Left ventricle myocardium inferior (tissue), 1 donor: ENCODE measurements at regions not wholly inside any gene's neighbourhood (a gene's known extent, or its start where the extent isn't known, plus 50 kb on each side); places are given as distances from the start of the nearest gene placed in this dataset.

Source experiments
- DNase-seq: peaks from one replicate; pipeline ENCODE4 v3.0.0-alpha.2; 2020
- H3K27ac ChIP-seq: fragments of 200-600 bp; replicated peaks from 2 replicates; pipeline ENCODE4 v1.8.0; 2021
- H3K27me3 ChIP-seq: fragments of 200-600 bp; 2 replicates; pipeline ENCODE4 v1.8.0; 2021; ENCODE audit warnings: low read depth
- H3K36me3 ChIP-seq: fragments of 200-600 bp; 2 replicates; pipeline ENCODE4 v1.8.0; 2021
- H3K4me1 ChIP-seq: fragments of 200-600 bp; 2 replicates; pipeline ENCODE4 v1.8.0; 2021
- H3K4me3 ChIP-seq: fragments of 200-600 bp; 2 replicates; pipeline ENCODE4 v1.8.0; 2021; ENCODE audit warnings: mild to moderate bottlenecking, moderate library complexity
- H3K9me3 ChIP-seq: fragments of 200-600 bp; replicated peaks from 2 replicates; pipeline ENCODE4 v1.8.0; 2021
- CTCF ChIP-seq: fragments of 200-600 bp; IDR thresholded peaks from 2 replicates; pipeline ENCODE4 v1.8.0; 2021; ENCODE audit warnings: antibody characterized with exemption, mild to moderate bottlenecking, borderline replicate concordance
- intact Hi-C: fragments of 100-400 bp; cut with micrococcal nuclease; formaldehyde crosslinking; loops from one replicate; pipeline ENCODE4 v1.11.0; 2022
- donor health status: DM: no; HTN: yes; CAD: no; lungs with severe emphysema.

- no peak overlapping the region for H3K4me3 ChIP-seq
- DNase-seq, result no peak
- no peak for TF ChIP-seq CTCF
- no peaks in the 10 kb centered on the region for H3K4me1 ChIP-seq
- intact Hi-C loops, result no loop called here
- no peaks in the 10 kb centered on the region for H3K27me3 ChIP-seq
- no peaks in the 10 kb centered on the region for H3K36me3 ChIP-seq
- no peak overlapping the region for H3K27ac ChIP-seq
- no peaks in the 10 kb centered on the region for H3K9me3 ChIP-seq
Observed at GRCh38 chr4:180832073-180832472, 1411.1 kb upstream of the TENM3 start.

DNA sequence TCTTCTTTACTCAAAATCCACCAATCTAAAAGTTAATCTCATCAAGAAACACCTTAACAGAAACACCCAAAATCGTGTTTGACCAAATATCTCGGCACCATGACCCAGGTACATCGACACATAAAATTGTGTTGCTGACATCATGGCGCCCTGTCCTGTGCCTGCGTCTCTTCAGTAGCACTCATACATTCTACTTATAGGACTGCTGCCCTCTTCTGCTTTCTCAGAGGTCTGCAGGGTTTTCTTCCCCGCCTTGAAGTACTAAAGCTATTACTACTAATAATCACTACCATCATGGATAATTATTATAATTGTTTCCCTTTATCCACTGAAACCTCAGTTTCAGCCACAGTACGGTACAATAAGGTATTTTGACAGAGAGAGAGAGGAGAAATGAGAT is 1403.1 kb upstream of the TENM3 start:
- Histone ChIP-seq H3K27me3 (no peaks in the 10 kb centered on the region), H3K27ac (no peak overlapping the region)
- intact Hi-C loops, result no loop called here

DNA sequence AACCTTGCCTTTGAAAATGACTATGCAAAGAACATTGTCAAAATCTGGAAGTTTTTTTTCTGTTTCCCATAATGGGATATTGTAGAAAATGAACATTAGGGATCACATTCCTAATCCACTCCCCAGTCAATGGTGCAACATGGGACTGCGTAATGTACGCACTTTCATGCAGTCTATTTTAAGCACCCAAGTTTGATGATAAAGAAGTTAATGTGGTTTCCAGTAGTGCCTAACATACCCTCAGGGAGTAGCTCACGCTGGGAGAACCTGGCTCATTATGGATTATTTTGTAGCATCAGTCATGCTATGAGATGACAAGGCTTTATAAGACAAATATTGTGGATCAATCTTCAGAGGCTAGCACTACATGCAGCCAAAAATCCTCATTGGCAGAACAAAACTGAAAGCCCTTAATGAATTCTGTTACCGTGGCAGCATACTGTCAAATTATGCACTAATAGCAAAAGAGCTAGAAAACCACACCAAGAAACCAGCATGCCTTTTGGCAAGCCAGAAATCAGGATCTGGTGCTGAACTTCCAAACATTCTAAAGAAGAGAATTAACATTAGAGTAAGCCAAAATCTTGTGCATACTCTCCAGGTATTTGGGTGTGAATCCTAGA is 1392.8 kb upstream of the TENM3 start:
- no peak overlapping the region for H3K4me3 ChIP-seq
- no peaks in the 10 kb centered on the region for H3K27me3 ChIP-seq
- intact Hi-C loops, result no loop called here
- no peak for TF ChIP-seq CTCF
- no peaks in the 10 kb centered on the region for H3K36me3 ChIP-seq
- DNase-seq, result no peak
- H3K27ac ChIP-seq, result no peak overlapping the region
- peaks cover 4% of the 10 kb centered on the region for H3K9me3 ChIP-seq
- no peaks in the 10 kb centered on the region for H3K4me1 ChIP-seq

More for the DNA sequence above, 1403.1 kb upstream of the TENM3 start:
- H3K4me1 ChIP-seq, result no peaks in the 10 kb centered on the region
- no peak overlapping the region for H3K4me3 ChIP-seq
- H3K36me3 ChIP-seq, result no peaks in the 10 kb centered on the region
- no peak for DNase-seq
- no peaks in the 10 kb centered on the region for H3K9me3 ChIP-seq
- TF ChIP-seq CTCF, result no peak

DNA sequence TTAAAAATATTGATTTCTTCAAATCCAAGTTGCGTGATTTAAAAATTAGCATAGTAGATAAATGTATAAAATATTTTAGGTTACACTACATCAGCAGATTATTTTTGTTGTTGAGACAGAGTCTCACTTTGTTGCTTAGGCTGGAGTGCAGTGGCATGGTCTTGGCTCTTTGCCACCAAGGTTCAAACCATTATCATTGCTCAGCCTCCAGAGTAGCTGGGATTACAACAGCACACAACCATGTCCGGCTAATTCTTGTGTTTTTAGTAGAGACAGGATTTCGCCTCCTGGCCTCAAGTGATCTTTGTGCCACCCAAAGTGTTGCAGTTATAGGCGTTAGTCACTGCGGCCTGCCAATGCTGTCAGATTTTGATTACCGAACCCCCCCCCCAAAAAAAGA is 1390.5 kb upstream of the TENM3 start:
- Histone ChIP-seq H3K4me3 (no peak overlapping the region), H3K36me3 (no peaks in the 10 kb centered on the region), H3K27ac (no peak overlapping the region), H3K9me3 (peaks cover 8% of the 10 kb centered on the region), H3K4me1 (no peaks in the 10 kb centered on the region), H3K27me3 (no peaks in the 10 kb centered on the region)
- DNase-seq, result no peak
- intact Hi-C loops, result no loop called here
- TF ChIP-seq CTCF, result no peak

GRCh38 chr4:180855184-180855583 is 1388.0 kb upstream of the TENM3 start:
- TF ChIP-seq CTCF, result no peak
- no peaks in the 10 kb centered on the region for H3K27me3 ChIP-seq
- H3K9me3 ChIP-seq, result peaks cover 8% of the 10 kb centered on the region
- intact Hi-C loops, result no loop called here
- H3K4me1 ChIP-seq, result no peaks in the 10 kb centered on the region
- DNase-seq, result no peak
- no peaks in the 10 kb centered on the region for H3K36me3 ChIP-seq
- no peak overlapping the region for H3K4me3 ChIP-seq
- no peak overlapping the region for H3K27ac ChIP-seq
